GM12892 (cell line): ENCODE measurements at regions not wholly inside any gene's neighbourhood (a gene's known extent, or its start where the extent isn't known, plus 50 kb on each side); places are given as distances from the start of the nearest gene placed in this dataset.

Experiments
- POLR2A ChIP-seq: IDR thresholded peaks from 2 replicates; pipeline ENCODE4 v1.6.1; 2011; ENCODE audit warnings: low read depth, low read length, control low read depth
- POLR2AphosphoS5 ChIP-seq: IDR thresholded peaks from 2 replicates; pipeline ENCODE4 v1.6.1; 2011; ENCODE audit warnings: low read depth, low read length, control low read depth
- TAF1 ChIP-seq: IDR thresholded peaks from 2 replicates; pipeline ENCODE4 v1.6.1; 2011; ENCODE audit warnings: low read depth, mild to moderate bottlenecking, control low read depth, low read length, borderline replicate concordance

- TF ChIP-seq POLR2A (no peak), POLR2AphosphoS5 (no peak), TAF1 (no peak)
These were observed 619.9 kb downstream of the TBC1D22A start for GRCh38 chr22:47382164-47382890.
